ENCODE measurements at regions not wholly inside any gene's neighbourhood (a gene's known extent, or its start where the extent isn't known, plus 50 kb on each side); places are given as distances from the start of the nearest gene placed in this dataset.

DNA sequence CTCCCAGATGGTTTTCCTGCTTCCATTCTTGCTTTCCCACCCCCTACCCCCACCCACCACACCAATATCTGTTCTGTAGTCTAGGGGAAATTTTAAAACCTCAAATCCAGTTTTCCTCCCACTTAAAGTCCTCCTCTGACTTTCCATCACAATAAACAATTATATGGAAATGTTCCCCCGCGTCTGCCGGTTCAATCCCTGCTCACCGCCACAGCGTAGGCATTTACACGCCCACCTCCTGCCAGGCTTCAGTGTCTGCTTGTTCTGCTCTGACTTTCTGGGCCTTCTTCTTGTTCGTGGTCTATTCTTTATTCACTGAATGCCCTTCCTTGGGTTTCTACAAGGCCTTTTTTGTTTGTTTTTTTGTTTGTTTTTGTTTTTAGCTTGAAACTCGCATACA, 633.0 kb upstream of the MKI67 start:
- no peak for TF ChIP-seq POLR2AphosphoS5 (IDR thresholded peaks at IDR 0.05; ENCODE audit: low read depth, low read length)
- TF ChIP-seq, protein P1, sequence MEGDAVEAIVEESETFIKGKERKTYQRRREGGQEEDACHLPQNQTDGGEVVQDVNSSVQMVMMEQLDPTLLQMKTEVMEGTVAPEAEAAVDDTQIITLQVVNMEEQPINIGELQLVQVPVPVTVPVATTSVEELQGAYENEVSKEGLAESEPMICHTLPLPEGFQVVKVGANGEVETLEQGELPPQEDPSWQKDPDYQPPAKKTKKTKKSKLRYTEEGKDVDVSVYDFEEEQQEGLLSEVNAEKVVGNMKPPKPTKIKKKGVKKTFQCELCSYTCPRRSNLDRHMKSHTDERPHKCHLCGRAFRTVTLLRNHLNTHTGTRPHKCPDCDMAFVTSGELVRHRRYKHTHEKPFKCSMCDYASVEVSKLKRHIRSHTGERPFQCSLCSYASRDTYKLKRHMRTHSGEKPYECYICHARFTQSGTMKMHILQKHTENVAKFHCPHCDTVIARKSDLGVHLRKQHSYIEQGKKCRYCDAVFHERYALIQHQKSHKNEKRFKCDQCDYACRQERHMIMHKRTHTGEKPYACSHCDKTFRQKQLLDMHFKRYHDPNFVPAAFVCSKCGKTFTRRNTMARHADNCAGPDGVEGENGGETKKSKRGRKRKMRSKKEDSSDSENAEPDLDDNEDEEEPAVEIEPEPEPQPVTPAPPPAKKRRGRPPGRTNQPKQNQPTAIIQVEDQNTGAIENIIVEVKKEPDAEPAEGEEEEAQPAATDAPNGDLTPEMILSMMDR (IDR thresholded peaks at IDR 0.05) = no peak
